ENCODE measurements at regions not wholly inside any gene's neighbourhood (a gene's known extent, or its start where the extent isn't known, plus 50 kb on each side); places are given as distances from the start of the nearest gene placed in this dataset.
"Not testable (repeated sequence)": the region's sequence is repeated elsewhere in the genome, so short reads cannot be mapped to it uniquely, and the experiment has no call there.

DNA sequence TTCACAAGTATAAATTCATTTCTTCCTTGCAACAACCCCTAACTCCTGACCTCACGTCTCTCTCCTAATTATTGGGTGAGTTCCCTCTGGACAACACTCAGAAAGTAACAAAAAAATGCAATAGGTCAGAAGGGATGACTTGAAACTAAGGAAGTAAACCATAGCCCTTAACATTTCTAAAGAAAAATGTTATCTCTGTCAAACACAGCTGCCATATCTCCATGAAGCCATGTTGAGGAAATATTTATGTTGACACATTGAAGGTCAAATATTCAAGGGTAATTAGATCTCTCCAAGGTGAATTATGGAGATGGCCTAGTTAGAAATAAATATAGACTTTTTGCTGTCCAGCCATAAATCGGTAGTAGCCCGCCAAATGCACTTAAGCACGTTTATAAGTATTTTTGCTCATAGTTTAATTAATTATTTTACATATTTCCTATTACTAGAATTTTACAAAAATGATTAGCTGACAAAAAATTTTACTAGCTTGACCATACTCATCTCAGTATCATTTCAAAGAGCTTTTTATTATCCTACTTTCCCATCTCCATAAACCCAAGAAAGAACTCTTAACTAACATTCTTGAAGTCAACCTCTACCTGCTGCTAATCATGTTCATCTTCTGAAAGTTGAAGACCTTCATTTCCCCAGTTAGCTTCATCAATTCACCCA, 160.1 kb upstream of the PKN2 start:
- DNase-seq: no peak

DNA sequence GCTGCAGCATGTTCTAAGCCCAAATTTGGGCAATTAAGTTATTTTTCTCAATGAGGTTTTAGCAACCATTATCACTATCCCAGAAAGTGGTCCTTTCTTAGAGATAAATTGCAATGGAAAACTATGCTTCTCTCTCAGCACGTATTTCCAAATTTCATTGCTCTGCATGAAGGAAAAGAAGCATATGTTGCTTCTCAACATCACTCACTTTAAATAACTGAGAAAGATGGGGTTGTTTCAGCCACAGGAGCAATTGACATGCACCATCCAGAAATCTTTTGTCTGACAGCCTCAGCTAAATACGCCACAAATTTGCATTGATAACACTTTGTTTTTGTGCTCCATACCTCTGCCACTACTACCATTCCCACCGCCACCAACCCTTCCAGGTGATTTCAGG, 157.6 kb upstream of the PKN2 start:
- DNase-seq: no peak

DNA sequence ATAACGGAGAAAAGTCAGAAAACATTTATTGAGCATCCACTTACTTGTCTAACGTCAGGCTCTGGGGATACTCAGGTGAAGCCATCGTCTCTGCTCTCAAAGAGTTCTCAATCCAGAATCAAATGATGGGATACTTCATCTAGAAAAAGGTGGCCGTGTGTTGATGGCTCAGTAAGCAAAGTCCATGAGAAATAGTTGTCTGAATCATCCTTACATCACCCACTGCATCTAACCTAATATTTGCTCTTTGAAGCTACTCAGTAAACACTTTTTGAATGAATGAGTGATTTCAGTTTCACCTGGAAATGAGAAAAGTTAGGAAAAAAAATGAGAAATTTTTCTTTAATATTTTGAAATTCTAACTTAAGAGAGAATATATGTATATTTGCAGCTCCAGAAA, 155.3 kb upstream of the PKN2 start:
- DNase-seq: no peak

DNA sequence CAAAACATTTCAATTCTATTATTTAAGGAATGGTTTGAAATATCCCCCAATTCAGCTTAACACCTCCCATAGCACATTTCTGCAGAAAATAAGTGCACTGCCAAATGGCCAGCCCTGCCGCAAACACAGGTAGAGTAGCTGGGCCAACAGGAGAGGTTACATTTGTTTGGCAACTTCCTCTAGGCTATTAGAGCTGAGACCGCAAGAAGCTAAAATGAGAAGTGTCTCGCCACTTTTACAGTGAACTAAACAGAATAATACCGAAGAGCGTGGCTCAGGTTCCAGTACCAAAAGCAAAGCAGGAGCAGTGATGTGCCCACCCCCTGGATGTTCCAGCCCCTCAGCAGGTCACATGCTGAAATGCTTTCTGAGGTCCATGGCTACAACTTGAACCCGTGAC, 154.5 kb upstream of the PKN2 start:
- no peak for DNase-seq

DNA sequence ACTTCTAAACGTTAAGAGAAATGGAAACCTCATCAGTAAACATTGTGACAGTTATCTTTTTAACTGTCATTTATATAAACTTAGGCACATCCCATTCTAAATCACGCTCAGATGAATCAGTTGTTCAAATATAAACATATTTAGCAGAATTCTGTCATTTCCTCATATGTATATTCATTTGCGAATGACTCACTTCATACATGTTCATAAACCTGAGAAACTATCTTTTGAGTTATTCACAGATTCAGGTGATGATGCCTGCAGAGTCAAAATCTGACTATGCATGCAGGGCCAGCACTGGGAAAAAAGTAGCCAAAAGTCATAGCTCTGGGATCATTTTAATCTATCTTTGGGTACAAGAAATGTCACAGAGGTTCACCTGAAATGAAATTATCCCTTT, 153.8 kb upstream of the PKN2 start:
- no peak for DNase-seq

DNA sequence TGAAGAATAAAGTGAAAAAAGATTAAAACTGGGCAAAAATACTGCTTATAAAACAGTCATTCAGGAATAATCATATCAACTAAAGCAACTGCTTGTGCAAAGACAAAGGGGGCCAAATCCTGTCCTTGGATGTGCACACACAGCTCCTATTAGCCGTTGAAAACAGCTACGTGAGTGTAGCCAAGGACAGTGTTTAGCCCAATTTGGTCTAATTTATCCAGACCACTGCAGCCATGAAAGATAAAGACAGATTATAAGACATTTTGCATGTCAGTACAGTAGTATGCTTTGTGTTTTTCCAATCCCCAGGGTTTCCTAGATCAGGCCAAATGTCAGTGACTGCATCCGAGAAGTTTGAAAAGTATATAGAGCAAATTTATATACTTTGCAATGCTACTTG, 146.3 kb upstream of the PKN2 start:
- DNase-seq: no peak

DNA sequence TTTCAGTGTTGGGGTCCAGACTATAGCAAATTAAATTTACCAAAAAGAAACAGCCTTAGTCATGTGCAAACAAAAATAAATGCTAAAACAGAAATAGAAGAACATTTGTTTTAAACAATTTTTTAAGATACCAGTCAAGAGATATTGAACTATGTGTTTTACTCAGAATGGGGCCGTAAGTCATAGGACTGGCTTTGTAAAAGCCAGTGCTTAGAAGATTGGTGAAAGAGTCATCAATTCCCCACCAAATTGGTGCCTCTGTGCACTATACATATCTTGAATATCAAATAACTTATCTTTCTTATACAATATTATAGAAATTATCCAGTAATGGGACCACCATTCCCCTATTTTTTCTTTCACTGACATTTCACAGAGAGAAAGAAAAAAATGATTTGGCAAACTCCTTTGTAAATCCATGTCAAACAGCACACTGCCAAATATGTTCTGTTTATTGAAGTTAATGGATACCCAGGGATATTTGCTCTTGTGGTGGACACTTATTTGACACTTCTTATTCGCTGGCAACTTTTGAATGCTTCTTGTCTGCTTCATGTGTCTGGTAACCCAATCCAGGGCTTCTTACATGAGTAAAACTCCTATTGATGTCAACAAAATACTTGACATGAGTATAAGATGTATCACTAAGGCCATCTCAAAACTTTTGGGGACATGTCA, 145.7 kb upstream of the PKN2 start:
- DNase-seq: no peak

DNA sequence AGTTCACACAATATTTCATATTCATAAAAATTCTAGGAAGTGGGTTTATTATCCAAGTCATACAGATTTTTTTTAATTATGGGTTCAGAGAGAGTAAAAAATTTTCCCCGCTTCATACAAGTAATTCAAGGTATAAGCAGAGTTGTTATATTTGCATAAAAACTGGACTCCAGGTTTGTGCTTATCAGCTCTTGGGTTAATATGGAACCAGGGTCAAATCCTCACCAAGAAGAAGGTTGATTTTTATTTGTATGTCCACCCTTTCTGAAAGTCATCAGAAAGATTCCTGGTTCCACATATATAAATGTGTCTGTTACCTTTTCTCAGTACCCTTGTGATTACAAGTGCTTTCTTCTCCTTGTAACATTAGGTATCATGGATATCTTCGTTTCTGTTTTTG, 143.8 kb upstream of the PKN2 start:
- DNase-seq: no peak

DNA sequence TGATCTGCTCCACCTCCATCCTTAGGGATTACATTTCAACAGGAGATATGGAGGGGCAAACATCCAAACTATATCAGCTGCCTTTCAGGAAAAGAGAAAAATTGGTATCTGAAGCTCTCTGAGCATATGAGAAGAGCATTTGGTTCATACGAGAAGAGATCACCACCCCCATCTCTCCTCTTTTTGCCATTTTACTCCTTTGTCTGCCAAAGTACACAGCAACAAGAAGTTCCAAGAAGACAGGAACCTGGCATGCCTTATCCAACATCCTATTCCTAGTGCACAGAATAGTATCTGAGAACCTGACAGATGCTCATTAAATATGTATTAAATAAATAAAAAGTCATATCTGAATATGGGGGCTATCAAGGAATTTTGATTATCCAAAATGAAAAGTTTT, 142.5 kb upstream of the PKN2 start:
- DNase-seq: no peak

DNA sequence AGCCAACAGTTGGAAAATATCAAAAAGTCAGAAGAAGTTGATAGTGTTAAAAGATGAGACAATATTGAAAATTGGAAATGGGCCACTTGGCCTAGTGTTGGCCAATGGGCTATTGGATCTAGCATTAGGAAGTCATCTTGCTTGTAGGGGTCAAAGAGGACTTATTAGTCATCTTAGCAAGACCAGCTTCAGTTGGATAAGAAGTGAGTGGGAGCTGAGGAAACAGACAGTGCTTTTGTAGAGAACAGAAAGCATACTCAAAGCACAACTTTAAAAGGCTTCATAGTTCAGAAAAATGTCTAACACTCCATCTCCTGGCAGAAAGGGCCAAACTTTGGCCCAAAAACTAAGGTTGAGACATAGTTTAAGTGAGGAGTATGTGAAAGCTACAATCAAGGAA, 139.9 kb upstream of the PKN2 start:
- DNase-seq: no peak

DNA sequence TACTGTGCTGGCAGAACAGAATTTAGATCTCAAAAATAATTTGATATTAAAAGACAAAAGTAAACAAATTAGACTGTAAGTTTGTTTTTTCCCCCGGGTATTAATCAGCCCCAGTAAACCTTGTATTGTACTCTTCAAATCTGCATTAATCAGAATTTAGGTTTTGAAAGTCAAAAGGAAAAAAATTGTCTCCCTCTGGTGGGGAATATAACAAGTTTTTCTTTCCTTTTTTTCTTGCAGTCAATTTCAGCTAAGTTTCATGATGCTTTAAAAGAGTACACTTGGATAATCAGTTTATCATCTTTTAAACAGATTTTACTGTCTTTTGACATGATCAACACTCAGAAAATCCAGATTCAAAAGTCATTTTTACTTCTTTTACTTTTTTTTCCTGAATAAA, 134.5 kb upstream of the PKN2 start:
- peak; percentile 44 to 55 for DNase-seq

DNA sequence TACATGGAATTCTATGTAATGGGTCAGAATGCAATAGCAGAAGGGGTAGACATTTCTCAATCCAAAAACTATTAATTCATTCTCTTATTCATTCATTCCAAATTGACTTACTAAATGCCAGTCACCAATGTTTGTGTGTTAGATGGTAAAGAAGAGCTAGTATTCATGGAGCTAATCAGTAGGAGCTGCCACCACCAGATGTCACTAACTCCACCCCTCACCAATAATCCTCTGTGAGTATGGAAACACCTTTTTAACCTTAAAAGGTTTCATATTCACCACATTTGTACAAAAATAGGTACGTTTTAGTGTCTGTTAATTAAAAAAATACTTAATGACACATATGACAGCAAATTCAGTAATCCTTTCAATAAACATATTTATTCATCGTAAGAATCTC, 131.8 kb upstream of the PKN2 start:
- DNase-seq: no peak

DNA sequence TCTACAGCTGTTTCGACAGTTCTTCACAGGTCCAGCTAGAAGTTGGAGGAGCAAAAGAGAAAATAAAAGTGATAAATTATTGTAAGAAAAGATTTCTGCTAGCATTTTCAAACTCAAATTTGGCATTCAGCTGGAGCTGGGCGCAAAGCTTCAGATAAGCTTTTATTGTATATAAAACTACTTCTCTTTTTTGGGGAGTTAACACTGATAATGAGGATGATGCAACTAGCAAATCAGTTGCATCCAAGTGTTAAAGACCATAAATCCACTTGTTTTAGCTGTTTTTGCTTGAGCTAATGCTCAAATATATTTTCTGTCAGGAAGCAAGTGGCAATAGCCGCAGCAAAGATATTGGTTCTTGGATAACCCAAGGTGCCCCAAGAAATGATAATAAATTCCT, 127.1 kb upstream of the PKN2 start:
- no peak for DNase-seq

DNA sequence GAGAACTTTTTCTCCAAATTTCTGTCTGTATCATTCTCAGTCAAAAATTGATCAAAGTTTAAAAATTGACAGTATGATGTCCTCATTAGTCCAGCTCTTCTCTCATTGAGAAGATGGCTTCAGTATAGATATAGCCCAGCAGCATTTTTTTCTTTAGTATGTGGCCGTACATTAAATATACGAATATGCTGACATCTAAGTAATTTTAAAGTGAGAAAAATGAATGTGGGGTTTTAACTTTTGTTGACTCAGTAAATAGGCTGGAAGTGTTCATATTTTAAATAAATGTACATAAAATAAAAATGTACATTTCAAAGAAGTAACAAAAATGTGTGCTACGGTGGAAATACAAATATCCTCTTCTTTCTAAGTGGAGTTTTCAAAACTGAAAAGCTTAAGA, 123.5 kb upstream of the PKN2 start:
- DNase-seq: no peak

DNA sequence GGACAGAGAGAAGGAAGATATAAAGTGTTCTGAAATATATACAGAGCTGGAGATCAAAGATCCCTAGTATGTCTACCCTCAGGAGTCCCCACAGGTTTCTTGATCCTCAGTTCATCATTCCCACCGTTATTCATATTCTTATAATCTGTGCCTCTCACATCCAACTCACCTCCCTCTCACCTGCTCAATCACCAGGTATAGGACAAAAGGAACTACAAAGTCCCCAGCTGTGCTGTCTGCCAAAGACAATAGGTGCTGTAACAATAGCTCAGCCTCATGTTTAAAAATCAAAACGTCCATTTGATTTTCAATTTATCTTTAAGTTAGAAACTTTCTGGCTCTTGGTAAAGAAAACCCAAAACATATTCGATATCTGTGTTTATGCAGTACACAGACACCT, 121.1 kb upstream of the PKN2 start:
- DNase-seq: no peak

DNA sequence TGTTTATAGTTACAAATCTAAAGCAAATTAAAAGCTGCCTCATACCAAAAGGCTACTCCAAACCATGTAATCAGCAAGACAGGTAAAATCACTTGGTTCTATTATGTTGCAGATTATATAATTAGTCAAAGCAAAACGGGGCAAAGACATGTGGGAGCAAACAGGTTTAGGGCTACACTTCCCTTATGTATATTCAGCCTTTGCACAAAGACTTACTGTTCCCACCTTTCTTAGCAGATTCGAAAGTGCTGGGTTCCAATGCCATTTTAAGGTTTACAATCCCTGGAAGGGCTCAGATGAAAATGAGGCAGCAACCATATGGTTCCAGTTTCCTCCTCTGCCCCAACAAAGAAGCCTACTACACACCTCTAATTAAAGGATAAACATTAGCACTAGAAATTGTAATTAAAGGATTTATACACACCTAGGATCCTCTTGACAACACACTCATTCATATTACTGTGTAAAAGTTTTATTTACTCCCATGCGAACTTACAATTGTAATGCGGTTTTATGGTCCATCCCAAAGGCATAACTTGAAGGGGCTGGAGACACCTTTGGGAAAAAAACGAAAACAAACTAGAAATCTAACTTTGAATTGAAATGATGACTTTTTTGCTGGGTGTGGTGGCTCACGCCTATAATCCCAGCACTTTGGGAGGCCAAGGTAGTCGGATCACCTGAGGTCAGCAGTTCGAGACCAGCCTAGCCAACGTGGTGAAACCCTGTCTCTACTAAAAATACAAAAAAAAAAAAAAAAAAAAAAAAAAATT, 117.3 kb upstream of the PKN2 start:
- no peak for DNase-seq

DNA sequence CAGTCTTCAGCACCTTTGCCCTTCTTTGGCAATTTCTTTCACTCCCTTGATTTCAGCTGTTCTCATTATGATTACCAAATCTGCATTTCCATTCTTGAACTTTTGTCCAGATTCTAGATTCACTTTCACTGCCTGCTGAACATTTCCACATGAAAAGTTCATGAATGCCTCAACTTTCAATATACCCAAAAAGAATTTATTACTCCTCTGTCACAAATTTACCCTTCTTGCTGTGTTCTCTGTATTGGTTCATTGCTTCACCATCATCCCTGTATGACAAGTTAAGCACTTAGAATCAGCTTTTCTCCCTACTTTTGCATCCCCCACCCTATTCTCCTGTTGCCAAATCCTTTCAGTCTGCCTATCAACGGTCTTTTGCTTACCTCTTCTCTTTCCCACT, 112.6 kb upstream of the PKN2 start:
- no peak for DNase-seq

DNA sequence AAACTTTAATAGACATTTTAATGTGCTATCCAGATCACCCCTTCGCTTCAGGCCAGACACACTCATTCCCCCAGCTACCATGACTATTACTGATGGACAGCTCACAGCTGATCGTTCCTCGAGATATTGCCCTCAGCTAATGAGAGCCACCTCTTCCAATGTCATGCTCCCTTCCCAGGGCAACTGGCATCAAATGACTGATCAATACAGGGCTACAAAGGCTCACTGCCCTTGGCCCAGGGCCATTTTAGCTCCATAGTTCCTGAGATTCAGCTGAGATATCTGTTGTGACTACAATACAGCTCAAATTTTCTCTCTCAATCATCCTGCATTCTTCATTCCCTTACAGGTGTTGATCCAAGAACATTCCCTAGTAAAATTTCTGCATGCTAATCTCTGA, 104.5 kb upstream of the PKN2 start:
- no peak for DNase-seq

DNA sequence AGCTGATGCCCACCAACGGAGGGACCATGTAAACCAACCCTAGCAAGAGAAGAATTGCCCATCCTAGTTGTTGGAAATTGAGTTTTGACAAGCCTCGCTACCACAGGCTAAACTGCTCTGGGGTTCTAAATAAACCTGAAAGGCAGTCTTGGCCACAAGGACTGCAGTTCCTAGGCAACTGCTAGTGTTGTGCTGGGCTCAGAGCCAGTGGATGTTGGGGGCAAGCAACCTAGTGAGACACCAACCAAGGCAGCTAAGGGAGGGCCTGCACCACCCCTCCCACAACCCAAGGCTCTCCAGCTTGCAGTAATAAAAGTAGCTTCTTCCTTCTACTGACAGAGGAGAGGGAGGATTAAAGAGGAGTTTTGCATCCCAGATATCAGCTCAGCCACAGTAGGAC, 102.4 kb upstream of the PKN2 start:
- DNase-seq: no peak

DNA sequence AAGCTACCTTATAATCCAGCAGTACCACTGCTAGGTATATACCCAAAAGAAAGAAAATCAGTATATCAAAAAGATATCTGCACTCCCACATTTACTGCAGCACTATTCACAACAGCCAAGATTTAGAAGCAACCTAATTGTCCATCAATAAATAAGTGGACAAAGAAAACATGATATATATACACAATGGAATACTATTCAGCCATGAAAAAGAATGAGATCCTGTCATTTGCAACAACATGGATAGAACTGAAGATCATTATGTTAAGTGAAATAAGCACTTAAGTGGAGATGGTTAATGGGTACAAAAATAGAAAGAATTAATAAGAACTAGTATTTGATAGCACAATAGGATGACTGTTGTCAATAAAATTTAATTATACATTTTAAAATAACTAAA, 90.7 kb upstream of the PKN2 start:
- no peak for DNase-seq

DNA sequence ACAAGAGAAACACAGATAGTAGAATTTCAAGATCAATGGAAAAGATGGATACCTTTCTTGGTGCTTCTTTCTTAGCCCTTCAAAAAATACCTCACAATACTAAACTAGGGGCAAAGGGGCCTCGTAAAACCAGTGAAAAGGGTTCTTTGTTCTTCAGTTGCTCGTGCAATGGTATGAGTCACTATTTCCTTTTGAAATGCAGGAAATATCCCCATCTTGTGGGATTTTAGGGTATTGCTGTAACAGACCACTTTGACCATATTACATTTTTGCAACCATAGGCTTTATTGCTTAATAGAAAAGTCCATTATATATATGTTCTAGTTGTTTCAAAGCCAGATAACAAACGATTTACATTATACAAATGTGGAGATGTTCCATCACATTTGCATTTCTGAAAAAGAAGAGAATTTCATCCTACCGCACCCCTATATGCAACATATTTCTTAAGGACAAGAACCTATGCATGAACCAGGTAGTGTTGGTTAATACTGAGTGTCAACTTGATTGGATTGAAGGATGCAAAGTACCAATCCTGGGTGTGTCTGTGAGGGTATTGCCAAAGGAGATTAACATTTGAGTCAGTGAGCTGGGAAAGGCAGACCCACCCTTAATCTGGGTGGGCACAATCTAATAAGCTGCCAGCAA, 88.6 kb upstream of the PKN2 start:
- peak; percentile 58 to 60 for DNase-seq

DNA sequence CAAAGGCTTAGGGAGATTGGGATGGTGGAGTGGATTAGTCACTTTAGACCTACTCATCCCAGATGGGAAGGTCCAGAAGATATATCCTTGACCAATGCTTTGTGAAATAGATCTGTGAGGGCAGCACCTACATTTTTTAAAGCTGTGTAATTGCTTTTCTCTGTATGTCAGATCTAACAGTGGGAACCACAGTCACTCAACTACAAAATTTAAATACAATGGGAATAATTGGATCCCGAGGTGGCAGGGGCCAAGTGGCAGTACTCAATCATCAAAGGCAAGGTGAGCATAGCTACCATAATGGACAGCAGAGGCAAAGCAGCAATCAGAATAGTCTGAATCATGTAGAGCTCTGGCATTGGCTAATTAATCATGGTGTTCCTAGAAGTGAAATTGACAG, 86.1 kb upstream of the PKN2 start:
- DNase-seq: not testable (repeated sequence)

DNA sequence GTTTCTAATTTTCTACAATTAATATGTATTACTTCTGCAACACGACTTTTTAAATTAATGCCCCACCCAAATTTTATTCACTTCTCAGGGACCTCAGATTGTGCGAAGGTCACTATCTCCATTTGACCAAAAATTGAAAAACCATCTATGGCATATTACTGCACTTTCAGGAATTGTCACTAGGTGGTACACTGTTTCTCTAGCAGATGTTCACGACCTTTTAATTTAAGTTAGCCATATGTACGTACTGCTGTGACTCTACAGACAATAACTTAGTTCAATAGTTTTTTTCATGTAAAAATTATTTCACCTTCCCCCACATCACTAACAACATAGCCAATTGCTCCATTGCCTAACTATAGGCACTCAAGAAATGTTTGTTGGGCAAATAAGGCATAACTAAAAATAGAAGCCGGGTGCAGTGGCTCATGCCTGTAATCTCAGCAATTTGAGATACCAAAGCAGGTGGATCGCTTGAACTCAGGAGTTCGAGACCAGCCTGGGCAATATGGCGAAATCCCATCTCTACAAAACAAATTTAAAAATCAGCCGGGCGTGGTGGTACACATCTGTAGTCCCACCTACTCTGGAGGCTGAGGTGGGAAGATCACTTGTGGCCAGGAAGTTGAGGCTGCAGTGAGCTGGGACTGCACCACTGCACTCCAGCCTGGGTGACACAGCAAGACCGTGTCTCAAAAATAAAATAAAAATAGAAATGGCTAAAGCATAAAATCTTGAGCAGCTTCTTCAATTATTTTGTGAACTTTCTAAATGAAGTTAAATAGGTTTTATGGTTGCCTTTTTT, 75.7 kb upstream of the PKN2 start:
- DNase-seq: peak; percentile 58 to 72
